GM23248 (cell line): ENCODE measurements at regions not wholly inside any gene's neighbourhood (a gene's known extent, or its start where the extent isn't known, plus 50 kb on each side); places are given as distances from the start of the nearest gene placed in this dataset.

Source experiments
- EZH2 ChIP-seq: fragments of 200-600 bp; sonication (generic); IDR thresholded peaks from 2 replicates; pipeline ENCODE4 v1.6.1; 2018; ENCODE audit warnings: antibody characterized with exemption, mild to moderate bottlenecking; ENCODE audit not compliant: insufficient read depth, poor library complexity, severe bottlenecking
- EZH2phosphoT487 ChIP-seq: fragments of 200-600 bp; sonication (generic); IDR thresholded peaks from 2 replicates; pipeline ENCODE4 v1.6.1; 2018; ENCODE audit warnings: antibody characterized with exemption, moderate library complexity, mild to moderate bottlenecking, low read depth; ENCODE audit not compliant: insufficient read depth

GRCh38 chr1:87805666-87806378 is 477.1 kb downstream of the LMO4 start:
- no peak for TF ChIP-seq EZH2phosphoT487
- TF ChIP-seq EZH2 = no peak
